HG03521 (cell line): ENCODE measurements at regions not wholly inside any gene's neighbourhood (a gene's known extent, or its start where the extent isn't known, plus 50 kb on each side); places are given as distances from the start of the nearest gene placed in this dataset.

Experiments used
- ATAC-seq: cut with Tn5 transposase; IDR thresholded peaks from one replicate; pipeline ENCODE4 v1.9.1; 2021; ENCODE audit warnings: mild to moderate bottlenecking, moderate library complexity; ENCODE audit not compliant: unreplicated experiment

GRCh38 chr5:99928490-99928889, 606.7 kb upstream of the FAM174A start:
- no peak for ATAC-seq

GRCh38 chr5:99926463-99926862, 608.7 kb upstream of the FAM174A start:
- no peak for ATAC-seq

DNA sequence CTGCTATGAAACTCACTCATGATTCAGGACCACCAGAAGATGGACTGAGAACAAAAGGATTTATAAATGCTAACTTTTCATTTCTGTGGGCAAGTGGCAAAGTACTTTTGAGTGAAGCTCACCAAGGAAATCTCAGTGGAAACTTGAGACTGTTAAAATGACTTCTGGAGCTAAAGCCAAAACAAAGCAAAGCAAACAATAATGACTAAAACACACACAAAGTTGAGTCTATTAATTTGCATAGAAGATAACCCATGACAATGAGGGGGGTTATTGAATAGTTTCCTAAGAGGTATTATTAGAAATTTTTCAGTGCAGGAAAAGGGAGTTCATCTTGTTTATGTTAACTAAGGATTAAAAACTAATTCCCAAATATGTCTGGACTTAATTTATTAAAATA, 612.8 kb upstream of the FAM174A start:
- no peak for ATAC-seq

DNA sequence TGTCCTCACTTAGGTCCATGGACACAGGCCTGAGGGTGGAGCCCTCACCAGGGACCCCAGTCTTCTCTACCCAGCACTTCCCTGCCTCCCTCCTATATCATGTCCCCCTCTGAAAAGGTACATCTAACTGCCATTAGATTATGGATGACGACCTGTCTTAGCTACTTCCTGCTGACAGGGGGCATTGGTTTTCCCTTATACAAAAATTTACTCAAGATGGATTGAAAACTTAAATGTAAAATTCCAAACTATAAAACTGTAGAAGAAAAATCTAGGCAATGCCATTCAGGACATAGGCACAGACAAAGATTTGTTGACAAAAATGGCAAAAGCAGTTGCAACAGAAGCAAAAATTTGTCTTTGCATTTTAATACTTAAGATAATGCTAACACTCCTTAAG, 623.2 kb upstream of the FAM174A start:
- no peak for ATAC-seq

GRCh38 chr5:99906776-99907175, 628.4 kb upstream of the FAM174A start:
- no peak for ATAC-seq

- ATAC-seq: no peak
These were observed 633.2 kb upstream of the FAM174A start for GRCh38 chr5:99901972-99902371.

GRCh38 chr5:99900302-99900852, 634.8 kb upstream of the FAM174A start:
- ATAC-seq: no peak

DNA sequence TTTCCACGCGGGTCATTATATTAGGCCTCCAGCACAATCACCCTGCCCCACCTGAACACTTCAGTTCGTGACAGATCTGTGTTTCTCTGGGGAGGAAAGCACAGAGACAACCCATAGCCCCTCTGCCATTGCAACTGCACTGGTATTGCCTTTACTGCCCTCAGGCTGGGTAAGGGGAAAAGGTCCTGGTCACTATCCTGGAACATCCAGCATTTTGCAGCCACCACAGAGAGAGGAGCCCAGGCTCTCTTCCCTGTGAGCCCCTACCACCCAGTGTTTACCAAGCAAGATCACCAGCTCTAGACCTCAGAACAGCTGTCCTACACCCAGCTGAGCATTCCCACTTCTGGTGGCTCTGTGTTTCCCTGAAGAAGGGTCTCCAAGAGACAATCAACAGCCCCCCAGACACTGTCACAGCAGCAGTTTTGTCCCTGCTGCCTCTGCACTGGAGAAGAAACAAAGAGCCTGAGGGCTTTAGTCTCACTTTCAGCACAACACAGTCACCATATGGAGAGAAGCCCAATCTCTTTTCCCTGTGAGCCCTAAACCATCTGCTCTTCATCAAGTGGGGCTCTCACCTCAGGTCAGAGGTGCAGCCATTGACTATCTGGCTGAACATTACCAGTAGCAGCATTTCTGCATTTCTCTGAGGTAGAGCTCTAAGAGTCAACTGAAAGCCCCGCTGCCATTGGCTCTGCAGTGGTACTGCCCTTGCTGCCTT, 655.2 kb upstream of the FAM174A start:
- ATAC-seq: no peak

- no peak for ATAC-seq
These were observed 656.3 kb upstream of the FAM174A start for GRCh38 chr5:99878830-99879229.

DNA sequence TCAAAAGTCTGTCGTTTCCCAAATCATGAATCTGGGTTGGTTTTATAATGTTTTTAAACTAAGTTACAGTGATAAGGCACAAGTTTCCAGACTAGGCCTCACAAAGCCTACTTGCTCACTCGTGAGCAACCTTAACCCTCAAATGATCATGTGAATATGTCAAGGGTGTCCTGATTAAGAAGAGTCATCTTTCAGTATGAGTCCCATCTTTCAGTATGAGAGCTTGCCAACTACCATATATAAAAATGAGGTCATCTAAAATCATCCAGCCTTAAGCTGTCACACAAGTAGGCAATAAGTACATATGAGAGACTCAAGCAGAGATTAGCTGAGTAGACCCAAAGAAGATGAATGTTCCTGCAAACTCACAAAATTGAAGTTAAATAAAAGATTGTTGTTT, 668.4 kb upstream of the FAM174A start:
- ATAC-seq: no peak

GRCh38 chr5:99865159-99865558, 670.0 kb upstream of the FAM174A start:
- no peak for ATAC-seq

DNA sequence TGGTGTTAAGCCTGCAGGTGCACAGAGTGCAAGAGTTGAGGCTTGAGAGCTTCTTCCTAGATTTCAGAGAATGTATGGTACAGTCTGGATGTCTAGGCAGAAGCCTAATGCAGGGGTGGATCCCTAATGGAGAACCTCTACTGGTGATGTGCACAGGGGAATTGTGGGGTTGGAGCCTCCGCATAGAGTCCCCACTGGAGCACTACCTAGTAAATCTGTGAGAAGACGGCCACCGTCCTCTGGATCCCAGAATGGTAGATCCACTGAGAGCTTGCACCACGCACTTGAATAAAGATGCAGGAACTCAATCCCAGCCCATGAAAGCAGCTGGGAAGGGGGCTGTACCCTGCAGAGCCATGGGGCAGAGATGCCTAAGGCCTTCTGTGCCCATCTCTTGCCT, 699.4 kb upstream of the FAM174A start:
- no peak for ATAC-seq

DNA sequence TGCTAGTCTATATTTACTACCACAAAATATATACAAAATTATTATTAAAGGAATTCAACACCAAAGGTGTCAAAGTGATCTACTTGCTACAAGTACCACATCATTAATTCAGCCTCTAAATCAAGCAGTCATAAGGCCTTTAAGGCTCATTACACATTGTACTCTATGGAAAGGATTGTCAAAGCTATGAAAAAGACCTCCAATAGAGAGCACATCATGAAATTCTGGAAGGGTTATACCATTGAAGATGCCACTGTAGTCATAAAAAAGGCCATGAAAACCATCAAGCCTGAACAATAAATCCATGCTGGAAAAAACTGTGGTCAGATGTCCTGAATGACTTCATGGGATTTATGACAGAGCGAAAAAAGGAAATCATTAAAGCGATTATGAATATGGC, 708.0 kb upstream of the FAM174A start:
- no peak for ATAC-seq

DNA sequence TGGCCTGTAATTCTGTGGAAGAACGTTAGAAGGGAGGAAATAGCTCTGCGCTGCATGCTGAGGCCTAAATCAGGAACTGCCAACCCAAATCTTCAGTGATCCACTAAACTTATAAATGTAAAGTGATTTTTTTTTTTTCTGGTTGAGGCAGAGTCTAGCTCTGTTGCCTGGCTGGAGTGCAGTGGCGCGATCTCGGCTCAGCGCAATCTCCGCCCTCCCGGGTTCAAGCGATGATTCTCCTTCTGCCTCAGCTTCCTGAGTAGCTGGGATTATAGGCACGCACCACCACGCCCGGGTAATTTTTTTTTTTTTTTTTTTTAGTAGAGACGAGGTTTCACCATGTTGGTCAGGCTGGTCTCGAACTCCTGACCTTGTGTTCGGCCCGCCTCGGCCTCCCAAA, 717.4 kb upstream of the FAM174A start:
- no peak for ATAC-seq

GRCh38 chr5:99814321-99815063, 720.7 kb upstream of the FAM174A start:
- ATAC-seq: no peak

DNA sequence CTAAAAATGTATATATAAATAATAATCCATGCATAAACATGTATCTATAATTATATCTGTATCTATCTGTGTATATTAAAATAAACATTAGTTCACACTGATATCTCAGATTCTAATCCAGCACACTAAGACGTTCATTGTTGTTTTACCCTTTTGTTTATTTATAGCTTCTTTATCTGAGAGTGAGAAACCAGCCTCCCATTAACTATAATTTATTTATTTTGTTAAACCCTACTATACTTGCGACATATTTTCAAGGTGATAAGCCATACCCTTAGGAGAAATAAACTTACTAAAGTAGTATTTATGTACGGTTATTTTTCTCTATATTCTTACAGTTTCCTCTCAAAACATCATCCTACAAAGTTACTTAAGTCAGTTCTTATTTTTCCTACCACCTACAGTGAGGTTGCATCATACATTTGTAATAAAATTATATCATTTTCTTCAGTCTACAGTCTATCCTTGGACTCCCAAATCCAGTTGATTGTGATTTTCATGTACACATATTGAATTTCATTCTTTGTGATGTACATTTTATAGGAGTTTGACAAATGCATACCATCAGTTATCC, 726.4 kb upstream of the FAM174A start:
- no peak for ATAC-seq

GRCh38 chr5:99807346-99807745, 727.8 kb upstream of the FAM174A start:
- ATAC-seq: no peak

- no peak for ATAC-seq
These were observed 740.1 kb upstream of the FAM174A start for GRCh38 chr5:99795031-99795430.

DNA sequence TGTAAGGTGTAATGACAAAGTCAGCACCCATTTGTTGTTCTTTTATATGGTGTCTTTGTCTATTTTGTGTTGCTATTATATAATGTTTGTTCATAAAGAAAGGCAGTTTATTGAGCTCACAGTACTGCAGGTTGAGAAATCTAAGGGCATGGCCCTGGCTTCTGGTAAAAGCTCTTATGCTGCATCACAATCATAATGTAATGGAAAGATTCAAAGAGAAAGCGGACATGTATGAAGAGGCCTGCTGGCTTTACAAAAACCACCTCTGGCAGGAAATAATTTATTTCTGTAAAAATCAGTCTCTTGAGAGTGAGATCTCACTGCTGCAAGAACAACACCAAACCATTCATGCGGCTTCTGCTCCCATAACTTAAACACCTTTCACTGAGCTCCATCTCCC, 746.7 kb upstream of the FAM174A start:
- ATAC-seq: no peak

DNA sequence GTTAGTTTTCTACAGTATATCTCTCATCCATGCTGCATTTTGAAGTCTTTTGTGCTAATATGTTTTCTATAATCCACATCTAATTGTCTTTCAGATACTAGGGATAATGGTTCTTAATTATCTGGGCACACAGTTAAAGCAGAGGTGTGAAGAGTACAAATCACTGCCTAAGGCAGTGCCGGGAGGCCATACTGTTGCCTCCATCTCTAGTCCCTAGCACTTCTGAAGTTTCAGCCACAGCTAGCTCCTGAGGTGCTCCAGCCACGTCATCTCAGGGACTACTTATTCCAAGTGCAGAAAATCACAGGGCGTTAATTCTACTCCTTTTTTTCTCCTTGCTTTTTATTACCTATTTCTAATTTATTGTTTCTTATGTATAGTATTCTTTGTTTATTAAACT, 760.0 kb upstream of the FAM174A start:
- no peak for ATAC-seq

DNA sequence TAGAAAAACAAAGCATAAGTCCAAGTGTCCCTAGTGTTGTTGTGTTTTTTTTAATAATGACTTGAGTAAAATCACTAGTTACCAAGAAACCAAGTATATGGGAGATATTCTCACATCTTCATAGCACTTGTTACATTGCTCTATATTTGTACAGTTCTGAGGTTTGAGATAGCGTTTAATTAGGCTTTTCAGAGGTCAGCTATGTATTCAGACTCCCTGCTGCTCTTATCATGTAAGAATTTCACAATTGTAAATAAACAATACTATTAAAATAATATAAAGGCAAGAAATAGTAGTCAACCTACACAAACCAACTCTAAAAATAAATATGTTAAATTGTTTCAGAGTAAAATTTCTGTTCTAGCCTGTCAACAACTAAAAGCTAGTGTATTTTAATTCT, 761.9 kb upstream of the FAM174A start:
- ATAC-seq: no peak

GRCh38 chr5:99771296-99771695, 763.9 kb upstream of the FAM174A start:
- no peak for ATAC-seq
